Colonic mucosa (tissue), 4 donors: ENCODE measurements at regions not wholly inside any gene's neighbourhood (a gene's known extent, or its start where the extent isn't known, plus 50 kb on each side); places are given as distances from the start of the nearest gene placed in this dataset.

Source experiments
- DNase-seq: peaks from one replicate; pipeline ENCODE4 v3.0.0-alpha.2; 2020
- H3K27ac ChIP-seq: fragments of 200-600 bp; one replicate; pipeline ENCODE4 v1.8.0; 2021
- H3K27me3 ChIP-seq: fragments of 200-600 bp; one replicate; pipeline ENCODE4 v1.8.0; 2021
- H3K36me3 ChIP-seq: fragments of 200-600 bp; one replicate; pipeline ENCODE4 v1.8.0; 2021
- H3K4me1 ChIP-seq: fragments of 200-600 bp; one replicate; pipeline ENCODE4 v1.8.0; 2021; ENCODE audit warnings: mild to moderate bottlenecking
- H3K4me3 ChIP-seq: fragments of 200-600 bp; one replicate; pipeline ENCODE4 v1.8.0; 2021
- H3K9ac ChIP-seq, 2 donors: one replicate each; pipeline ENCODE4 v1.7.0; 2013; ENCODE audit warnings: control low read depth in 2 of 2, low read depth in 2 of 2, low read length in 2 of 2
- H3K9me3 ChIP-seq: fragments of 200-600 bp; one replicate; pipeline ENCODE4 v1.8.0; 2021
- intact Hi-C: fragments of 100-400 bp; cut with DNase I; formaldehyde crosslinking; loops from one replicate; pipeline ENCODE4 v1.14.1; 2022
- TF ChIP-seq, protein P1 (sequence below): fragments of 200-600 bp; IDR thresholded peaks from one replicate; pipeline ENCODE4 v1.8.0; 2022; ENCODE audit warnings: antibody characterized with exemption, mild to moderate bottlenecking
- donor health status: healthy.
- donor health status: DM: no; HTN: no; CAD: no.
- donor health status: DM: no; HTN: no; CAD: no.

DNA sequence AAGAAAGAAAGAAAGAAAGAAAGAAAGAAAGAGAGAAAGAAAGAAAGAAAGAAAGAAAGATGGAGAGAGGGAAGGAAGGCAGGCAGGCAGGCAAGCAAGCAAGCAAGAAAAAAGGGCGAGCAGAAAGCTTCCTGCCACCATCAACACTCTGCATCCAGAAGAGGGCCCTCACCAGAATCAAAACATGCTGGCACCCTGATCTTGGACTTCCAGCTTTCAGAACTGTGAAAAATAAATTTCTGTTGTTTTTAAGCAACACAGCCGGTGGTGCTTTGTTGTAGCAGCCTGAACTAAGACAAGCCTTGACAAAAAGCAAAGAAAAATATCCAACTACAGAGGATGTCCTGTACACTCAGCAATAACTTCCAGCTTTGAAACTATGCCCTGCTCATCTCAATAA is 401.7 kb downstream of the LRATD1 start:
- no peak overlapping the region for H3K27ac ChIP-seq
- H3K4me3 ChIP-seq, result no peak overlapping the region
- TF ChIP-seq, protein P1, sequence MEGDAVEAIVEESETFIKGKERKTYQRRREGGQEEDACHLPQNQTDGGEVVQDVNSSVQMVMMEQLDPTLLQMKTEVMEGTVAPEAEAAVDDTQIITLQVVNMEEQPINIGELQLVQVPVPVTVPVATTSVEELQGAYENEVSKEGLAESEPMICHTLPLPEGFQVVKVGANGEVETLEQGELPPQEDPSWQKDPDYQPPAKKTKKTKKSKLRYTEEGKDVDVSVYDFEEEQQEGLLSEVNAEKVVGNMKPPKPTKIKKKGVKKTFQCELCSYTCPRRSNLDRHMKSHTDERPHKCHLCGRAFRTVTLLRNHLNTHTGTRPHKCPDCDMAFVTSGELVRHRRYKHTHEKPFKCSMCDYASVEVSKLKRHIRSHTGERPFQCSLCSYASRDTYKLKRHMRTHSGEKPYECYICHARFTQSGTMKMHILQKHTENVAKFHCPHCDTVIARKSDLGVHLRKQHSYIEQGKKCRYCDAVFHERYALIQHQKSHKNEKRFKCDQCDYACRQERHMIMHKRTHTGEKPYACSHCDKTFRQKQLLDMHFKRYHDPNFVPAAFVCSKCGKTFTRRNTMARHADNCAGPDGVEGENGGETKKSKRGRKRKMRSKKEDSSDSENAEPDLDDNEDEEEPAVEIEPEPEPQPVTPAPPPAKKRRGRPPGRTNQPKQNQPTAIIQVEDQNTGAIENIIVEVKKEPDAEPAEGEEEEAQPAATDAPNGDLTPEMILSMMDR, result no peak
- no peak overlapping the region for H3K9ac ChIP-seq
- intact Hi-C loops, result no loop called here
- H3K36me3 ChIP-seq, result no peaks in the 10 kb centered on the region
- DNase-seq, result no peak
- H3K4me1 ChIP-seq, result no peaks in the 10 kb centered on the region
- H3K9me3 ChIP-seq, result no peaks in the 10 kb centered on the region
- H3K27me3 ChIP-seq, result no peaks in the 10 kb centered on the region

DNA sequence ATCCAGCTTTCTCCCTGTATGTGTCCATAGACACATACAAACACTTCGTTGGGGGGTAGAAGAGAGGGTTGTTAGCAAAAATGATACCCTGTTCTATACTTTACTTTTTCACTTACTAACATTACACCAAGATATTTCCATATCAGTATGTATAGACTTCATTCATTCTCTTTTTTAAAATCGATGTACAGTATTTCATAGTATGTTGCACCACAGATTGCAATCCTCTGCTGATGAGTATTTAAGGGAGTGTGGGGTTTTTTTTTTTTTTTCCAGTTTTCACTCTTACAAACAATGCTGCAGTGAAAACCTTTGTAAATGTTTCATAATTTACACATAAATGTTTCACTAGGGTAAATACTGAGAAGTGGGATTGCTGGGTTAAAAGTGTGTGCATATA is 402.3 kb downstream of the LRATD1 start:
- Histone ChIP-seq H3K36me3 (no peaks in the 10 kb centered on the region), H3K27me3 (no peaks in the 10 kb centered on the region), H3K9me3 (no peaks in the 10 kb centered on the region), H3K4me1 (no peaks in the 10 kb centered on the region), H3K27ac (no peak overlapping the region), H3K4me3 (no peak overlapping the region), H3K9ac (no peak overlapping the region)
- no peak for DNase-seq
- TF ChIP-seq, protein P1, result no peak
- intact Hi-C loops, result no loop called here

DNA sequence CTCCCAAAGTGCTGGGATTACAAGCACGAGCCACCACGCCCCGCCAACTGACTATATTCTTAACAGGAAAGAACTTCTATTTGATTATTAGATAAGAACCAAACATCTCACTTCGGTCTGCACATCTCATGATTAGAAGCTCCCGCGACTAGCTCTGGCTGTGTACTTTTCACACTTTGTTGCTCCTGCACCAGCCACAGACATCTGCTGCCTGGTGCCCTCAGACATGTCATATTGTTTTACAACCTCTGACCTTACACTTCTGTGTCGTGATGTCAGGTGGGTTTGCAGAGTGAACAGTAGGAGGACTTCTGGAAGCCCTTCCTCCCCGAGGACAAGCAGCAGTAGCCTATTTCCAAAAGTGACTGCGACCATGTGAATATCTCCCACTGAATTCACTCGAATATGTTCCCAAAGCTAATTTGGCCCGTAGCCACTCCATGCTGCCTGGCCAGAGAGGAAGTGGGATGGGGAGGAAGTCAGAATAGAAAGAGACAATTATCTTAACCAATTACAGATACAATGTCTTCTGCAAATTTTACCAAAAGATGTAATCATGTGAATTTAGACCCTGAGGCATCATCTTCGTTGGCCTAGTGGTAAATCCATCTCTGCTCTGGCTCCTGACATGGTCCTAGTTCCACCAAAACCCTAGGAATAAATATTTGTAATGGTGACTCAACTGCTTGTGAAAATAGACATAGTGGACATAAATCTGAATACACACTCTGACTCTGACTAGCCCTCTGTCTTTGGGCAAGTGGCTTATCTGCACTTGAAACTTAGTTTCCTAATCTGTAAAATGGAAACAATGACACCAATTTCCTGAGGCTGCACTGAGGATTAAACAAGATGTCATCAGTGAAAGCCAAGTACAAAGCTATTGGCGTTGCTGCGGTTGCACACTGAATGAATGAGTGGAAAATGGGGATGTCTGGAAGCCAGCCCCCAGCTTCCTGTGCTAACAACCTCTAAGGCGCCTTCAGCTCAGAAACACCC is 406.1 kb downstream of the LRATD1 start:
- TF ChIP-seq, protein P1, result no peak
- H3K36me3 ChIP-seq, result no peaks in the 10 kb centered on the region
- H3K4me1 ChIP-seq, result no peaks in the 10 kb centered on the region
- no peak overlapping the region for H3K27ac ChIP-seq
- H3K27me3 ChIP-seq, result no peaks in the 10 kb centered on the region
- H3K9me3 ChIP-seq, result no peaks in the 10 kb centered on the region
- no peak overlapping the region for H3K4me3 ChIP-seq
- intact Hi-C loops, result no loop called here
- DNase-seq, result no peak
- H3K9ac ChIP-seq, result no peak overlapping the region

DNA sequence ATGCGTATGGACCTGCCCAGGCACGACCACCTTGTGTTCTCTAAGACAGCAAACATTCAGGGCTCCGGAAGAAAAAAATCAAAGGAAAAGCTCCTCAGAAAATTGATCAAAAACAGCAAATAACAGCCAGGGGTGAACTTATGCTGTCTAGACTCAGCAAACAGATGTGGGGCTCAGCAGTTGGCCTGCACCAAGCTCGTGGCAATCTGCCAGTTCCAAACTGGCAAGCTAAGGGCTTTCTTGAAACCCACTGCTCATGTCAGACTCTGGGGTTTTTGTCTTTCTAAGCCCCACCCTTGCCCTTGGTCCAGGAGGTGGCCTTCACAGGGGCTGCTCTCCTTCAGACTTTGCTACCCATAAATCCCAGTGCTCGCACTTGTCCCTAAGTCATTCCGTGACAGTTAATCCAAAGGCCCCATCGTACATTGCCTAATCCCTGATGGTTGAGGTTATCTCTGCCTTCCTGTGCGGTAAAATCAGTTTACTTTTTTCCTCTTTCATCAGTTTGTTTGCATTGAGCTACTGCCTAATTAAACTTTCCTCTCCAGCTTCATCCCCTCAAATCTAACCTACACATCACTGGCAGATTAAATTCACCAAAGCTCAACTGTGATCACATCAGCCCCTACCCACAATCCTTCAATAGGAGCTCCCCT is 408.0 kb downstream of the LRATD1 start:
- no peak for DNase-seq
- Histone ChIP-seq H3K4me3 (no peak overlapping the region), H3K36me3 (no peaks in the 10 kb centered on the region), H3K27ac (peak overlapping the region; percentile 17), H3K27me3 (no peaks in the 10 kb centered on the region), H3K9ac (no peak overlapping the region), H3K9me3 (no peaks in the 10 kb centered on the region), H3K4me1 (no peaks in the 10 kb centered on the region)
- TF ChIP-seq, protein P1, result no peak
- intact Hi-C loops, result no loop called here

DNA sequence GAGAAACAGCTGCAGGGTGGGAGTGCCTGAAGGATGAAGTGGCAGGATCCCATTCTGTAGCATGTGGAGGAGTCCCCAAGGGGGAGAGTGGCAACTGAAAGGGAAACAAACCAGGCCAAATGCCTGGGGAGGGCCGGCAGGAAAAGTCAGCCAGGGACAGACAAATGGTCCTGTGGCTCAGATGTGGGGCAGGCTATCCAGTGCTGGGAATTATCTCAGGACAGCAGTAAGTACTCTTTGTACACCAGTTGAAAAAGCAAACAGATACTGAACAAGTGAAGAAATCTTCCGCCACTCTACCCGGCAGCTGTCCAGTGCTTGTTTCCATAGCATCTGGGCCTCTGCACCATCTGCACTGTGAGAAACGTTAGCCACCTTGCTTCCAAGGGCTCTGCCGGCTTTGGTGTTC is 408.9 kb downstream of the LRATD1 start:
- TF ChIP-seq, protein P1, result no peak
- H3K4me1 ChIP-seq, result no peaks in the 10 kb centered on the region
- no peaks in the 10 kb centered on the region for H3K27me3 ChIP-seq
- no peak overlapping the region for H3K9ac ChIP-seq
- DNase-seq, result no peak
- H3K4me3 ChIP-seq, result no peak overlapping the region
- no peaks in the 10 kb centered on the region for H3K9me3 ChIP-seq
- H3K27ac ChIP-seq, result peak overlapping the region; percentile 17
- intact Hi-C loops, result no loop called here
- no peaks in the 10 kb centered on the region for H3K36me3 ChIP-seq
